ENCODE measurements at regions not wholly inside any gene's neighbourhood (a gene's known extent, or its start where the extent isn't known, plus 50 kb on each side); places are given as distances from the start of the nearest gene placed in this dataset.

DNA sequence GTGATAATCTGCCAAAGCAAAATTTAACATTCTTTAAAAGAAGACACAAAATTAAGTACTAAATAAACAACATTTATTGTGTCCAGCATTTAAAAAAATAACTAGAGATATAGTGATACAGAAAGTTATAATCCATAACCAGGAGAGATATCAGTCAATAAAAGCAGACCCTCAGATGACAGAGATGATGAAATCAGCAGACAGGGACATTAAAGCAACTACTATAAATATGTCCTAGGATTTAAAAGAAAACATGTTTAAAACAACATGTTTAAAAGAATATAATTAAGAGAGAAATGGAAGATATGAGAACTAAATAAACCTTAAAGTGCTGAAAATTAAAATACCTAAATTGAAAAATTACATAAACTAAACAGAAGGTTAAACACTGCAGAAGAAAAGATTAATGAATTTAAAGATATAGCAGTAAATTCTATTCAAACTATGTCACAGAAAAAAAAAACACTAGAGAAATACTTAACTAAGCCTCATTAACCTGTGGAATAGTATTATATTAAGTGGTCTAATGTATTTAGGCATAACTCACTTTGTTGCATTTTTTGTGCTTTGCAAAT, 261.2 kb upstream of the NR5A2 start:
- no peak for TF ChIP-seq ARNTL (CRISPR knock-in tag; IDR thresholded peaks at IDR 0.05; ENCODE audit: borderline replicate concordance, low read depth)
- TF ChIP-seq, protein P1, sequence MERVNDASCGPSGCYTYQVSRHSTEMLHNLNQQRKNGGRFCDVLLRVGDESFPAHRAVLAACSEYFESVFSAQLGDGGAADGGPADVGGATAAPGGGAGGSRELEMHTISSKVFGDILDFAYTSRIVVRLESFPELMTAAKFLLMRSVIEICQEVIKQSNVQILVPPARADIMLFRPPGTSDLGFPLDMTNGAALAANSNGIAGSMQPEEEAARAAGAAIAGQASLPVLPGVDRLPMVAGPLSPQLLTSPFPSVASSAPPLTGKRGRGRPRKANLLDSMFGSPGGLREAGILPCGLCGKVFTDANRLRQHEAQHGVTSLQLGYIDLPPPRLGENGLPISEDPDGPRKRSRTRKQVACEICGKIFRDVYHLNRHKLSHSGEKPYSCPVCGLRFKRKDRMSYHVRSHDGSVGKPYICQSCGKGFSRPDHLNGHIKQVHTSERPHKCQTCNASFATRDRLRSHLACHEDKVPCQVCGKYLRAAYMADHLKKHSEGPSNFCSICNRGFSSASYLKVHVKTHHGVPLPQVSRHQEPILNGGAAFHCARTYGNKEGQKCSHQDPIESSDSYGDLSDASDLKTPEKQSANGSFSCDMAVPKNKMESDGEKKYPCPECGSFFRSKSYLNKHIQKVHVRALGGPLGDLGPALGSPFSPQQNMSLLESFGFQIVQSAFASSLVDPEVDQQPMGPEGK (CRISPR knock-in tag; IDR thresholded peaks at IDR 0.05; ENCODE audit: borderline replicate concordance), result no peak
- no peak for TF ChIP-seq CSRNP3 (CRISPR knock-in tag; IDR thresholded peaks at IDR 0.05)
- no peak for TF ChIP-seq ZNF565 (CRISPR knock-in tag; conservative IDR thresholded peaks at IDR 0.05; ENCODE audit: low read depth)
- no peak for TF ChIP-seq ISL1 (CRISPR knock-in tag; IDR thresholded peaks at IDR 0.05)
- TF ChIP-seq ZFP30 (CRISPR knock-in tag; IDR thresholded peaks at IDR 0.05), result peak; percentile 64
- no peak for TF ChIP-seq CREB5 (CRISPR knock-in tag; IDR thresholded peaks at IDR 0.05; ENCODE audit: low read depth)
- TF ChIP-seq GLIS3 (CRISPR knock-in tag; IDR thresholded peaks at IDR 0.05), result no peak
- no peak for TF ChIP-seq RARB (CRISPR knock-in tag; IDR thresholded peaks at IDR 0.05)
- TF ChIP-seq BACH2 (CRISPR knock-in tag; IDR thresholded peaks at IDR 0.05; ENCODE audit: borderline replicate concordance), result no peak
- TF ChIP-seq TCF4 (CRISPR knock-in tag; IDR thresholded peaks at IDR 0.05; ENCODE audit: borderline replicate concordance), result no peak
- no peak for TF ChIP-seq TOX (CRISPR knock-in tag; IDR thresholded peaks at IDR 0.05; ENCODE audit: borderline replicate concordance)
- TF ChIP-seq SNAI2 (CRISPR knock-in tag; IDR thresholded peaks at IDR 0.05), result no peak
- no peak for TF ChIP-seq ZFP3 (CRISPR knock-in tag; IDR thresholded peaks at IDR 0.05)
